ENCODE measurements at regions not wholly inside any gene's neighbourhood (a gene's known extent, or its start where the extent isn't known, plus 50 kb on each side); places are given as distances from the start of the nearest gene placed in this dataset.
"Not testable (repeated sequence)": the region's sequence is repeated elsewhere in the genome, so short reads cannot be mapped to it uniquely, and the experiment has no call there.

DNA sequence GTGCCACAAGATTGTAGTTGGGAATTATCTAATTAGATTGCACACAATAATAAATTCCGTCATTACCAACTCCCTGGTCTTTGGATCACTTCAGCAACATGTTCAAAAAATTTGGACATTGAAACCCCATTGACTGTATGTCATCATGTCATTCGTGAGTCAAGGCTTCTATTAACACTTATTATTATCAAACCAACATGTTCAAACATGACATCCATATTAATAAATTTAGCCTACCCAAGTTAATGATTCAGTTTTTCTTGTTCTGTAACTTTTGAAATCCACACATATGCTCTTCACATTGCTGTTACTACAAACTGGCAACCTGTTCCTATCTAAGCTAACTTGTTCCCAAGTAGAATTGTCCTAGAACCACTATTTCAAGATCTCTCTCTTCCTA, 1142.7 kb upstream of the SLC39A10 start:
- TF ChIP-seq, protein P1, sequence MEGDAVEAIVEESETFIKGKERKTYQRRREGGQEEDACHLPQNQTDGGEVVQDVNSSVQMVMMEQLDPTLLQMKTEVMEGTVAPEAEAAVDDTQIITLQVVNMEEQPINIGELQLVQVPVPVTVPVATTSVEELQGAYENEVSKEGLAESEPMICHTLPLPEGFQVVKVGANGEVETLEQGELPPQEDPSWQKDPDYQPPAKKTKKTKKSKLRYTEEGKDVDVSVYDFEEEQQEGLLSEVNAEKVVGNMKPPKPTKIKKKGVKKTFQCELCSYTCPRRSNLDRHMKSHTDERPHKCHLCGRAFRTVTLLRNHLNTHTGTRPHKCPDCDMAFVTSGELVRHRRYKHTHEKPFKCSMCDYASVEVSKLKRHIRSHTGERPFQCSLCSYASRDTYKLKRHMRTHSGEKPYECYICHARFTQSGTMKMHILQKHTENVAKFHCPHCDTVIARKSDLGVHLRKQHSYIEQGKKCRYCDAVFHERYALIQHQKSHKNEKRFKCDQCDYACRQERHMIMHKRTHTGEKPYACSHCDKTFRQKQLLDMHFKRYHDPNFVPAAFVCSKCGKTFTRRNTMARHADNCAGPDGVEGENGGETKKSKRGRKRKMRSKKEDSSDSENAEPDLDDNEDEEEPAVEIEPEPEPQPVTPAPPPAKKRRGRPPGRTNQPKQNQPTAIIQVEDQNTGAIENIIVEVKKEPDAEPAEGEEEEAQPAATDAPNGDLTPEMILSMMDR (IDR thresholded peaks at IDR 0.05; ENCODE audit: extremely low read depth, missing control alignments), result no peak
- no peak for DNase-seq (ENCODE audit: low spot score)

DNA sequence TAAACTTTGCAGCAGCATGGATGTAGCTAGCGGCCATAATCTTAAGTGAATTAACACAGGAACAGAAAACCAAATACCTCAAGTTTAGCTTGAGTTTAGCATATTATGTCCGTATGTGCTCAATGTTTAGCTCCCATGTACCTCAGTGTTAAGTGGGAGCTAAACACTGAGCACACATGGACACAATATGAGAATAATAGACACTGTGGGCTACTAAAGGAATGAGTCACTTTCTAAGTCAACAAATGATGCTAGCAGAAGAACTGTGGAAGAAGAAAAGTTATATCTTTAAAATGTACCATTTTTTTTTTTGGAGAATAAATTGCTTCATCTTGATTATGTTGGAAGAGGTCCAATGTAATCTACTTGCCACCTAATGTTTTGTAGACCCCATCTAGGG, 1146.0 kb upstream of the SLC39A10 start:
- not testable (repeated sequence) for DNase-seq (ENCODE audit: low spot score)

DNA sequence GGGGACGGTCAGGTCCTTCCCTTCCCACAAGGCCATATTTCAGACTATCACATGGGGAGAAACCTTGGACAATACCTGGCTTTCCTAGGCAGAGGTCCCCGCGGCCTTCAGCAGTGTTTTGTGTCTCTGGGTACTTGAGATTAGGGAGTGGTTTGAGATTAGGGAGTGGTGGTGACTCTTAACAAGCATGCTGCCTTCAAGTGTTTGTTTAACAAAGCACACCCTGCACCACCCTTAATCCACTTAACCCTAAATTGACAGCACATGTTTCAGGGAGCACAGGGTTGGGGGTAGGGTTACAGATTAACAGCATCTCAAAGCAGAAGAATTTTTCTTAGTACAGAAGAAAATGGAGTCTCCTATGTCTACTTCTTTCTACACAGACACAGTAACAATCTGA, 1152.2 kb upstream of the SLC39A10 start:
- not testable (repeated sequence) for DNase-seq (ENCODE audit: low spot score)

DNA sequence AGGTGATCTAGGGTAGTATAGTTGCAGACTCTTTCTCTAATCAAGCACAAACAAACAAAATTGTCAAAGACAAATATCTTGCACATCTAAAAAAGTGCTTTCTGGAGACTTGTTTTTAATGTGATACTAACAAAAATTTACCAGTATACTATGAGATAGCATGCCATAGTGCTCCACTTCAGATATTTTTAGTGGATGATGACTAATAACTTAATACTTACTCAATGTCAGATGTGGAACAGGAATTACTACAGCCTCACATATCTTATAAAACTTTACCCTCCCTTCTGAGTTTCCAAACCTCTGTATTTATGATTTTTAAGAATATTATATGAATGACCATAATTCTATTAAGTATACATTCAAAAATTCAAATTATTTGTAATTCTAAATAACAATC, 1162.0 kb upstream of the SLC39A10 start:
- TF ChIP-seq, protein P1 (IDR thresholded peaks at IDR 0.05; ENCODE audit: extremely low read depth, missing control alignments), result no peak

DNA sequence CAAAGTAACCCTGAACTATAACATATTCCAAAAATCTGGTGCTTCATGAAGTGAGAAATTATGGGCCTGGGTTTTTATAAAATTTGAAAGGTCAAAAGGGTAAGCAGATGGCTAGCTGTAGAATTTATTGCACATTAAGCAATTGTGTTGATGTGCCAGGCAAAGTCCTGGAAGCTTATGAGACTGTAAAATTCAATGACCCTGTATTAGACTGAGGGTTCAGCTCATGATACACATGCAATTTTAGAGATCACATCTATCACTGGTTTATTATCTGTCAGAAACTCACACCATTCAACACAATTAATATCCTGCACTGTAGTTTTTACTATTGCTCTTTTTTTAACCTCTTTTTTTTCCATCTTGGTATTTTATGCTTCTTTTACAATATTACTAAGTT, 1162.6 kb upstream of the SLC39A10 start:
- no peak for DNase-seq (ENCODE audit: low spot score)
- TF ChIP-seq, protein P1 (IDR thresholded peaks at IDR 0.05; ENCODE audit: extremely low read depth, missing control alignments), result no peak

More for the DNA sequence above, 1162.0 kb upstream of the SLC39A10 start:
- no peak for DNase-seq (ENCODE audit: low spot score)

DNA sequence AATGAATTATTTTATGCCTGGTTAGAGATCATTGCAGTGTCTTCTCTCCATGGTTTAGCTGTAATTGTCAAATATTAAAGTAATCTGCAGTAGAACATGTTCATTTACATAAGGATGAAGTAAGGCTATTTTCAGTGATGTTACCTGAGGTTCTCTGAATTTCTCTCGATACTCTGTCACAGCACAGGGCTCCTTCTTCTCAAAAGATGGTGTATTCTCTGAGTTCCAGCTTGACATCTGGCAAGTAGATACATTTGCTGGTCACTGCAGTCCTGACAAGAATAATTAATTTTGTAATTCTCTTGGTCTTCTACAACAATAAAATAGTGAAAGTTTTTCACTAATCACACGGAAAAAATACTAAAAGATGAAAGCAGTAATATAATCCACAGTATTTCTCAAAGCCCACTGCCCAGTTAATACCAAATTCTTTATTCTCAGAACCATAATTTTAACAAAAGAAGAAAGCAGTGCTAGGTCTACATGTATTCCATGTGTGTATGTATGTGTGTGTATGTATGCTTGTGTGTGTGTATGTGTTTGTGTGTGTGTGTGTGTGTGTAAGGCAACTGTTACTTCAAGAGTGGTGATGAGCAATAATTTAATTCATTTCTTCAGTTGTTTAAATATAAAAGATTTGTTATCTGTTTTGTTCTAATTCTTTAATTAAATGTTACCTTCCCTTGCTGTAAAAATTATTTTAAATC, 1165.5 kb upstream of the SLC39A10 start:
- TF ChIP-seq, protein P1 (IDR thresholded peaks at IDR 0.05; ENCODE audit: extremely low read depth, missing control alignments), result no peak
- DNase-seq (ENCODE audit: low spot score), result no peak

DNA sequence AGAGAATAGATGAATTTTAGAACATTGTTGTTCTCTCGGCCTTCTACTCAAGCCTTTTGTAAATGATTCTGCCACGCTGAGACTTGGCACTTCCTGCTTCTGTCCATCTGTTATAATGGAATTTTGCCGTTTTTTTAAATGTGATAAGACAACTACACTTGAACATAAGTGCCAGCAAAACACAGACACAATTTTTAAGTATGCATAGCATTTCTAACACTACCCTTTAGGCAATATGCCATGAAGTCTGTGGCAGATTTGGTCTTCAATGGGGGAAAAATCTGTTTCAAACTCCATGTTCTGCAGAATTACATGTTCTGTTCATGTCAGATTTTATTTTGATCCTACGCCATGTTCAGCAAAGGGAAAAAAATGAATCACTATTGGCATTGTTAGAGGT, 1170.7 kb upstream of the SLC39A10 start:
- TF ChIP-seq, protein P1 (IDR thresholded peaks at IDR 0.05; ENCODE audit: extremely low read depth, missing control alignments), result no peak
- no peak for DNase-seq (ENCODE audit: low spot score)

DNA sequence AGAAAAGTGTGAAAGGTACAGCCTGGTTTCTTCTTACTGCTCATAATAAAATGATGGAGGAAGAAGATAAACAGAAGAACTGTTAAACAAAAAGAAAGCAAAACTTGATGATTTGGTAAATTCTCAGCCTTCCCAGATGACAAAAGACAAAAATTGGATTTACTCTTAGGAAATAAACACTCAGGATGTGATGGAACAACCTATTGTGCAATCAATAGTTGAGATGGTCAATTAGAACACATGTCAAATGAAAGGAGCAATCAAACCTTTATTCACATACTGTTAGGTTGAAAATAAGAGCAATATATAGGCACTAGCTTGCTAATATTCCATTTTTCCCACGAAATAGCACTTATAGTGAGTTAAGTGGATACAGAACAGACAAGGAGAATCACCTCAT, 1174.0 kb upstream of the SLC39A10 start:
- TF ChIP-seq, protein P1 (IDR thresholded peaks at IDR 0.05; ENCODE audit: extremely low read depth, missing control alignments), result no peak
- no peak for DNase-seq (ENCODE audit: low spot score)

Measured in GM20000 (cell line).